GM12891 (cell line): ENCODE measurements at regions not wholly inside any gene's neighbourhood (a gene's known extent, or its start where the extent isn't known, plus 50 kb on each side); places are given as distances from the start of the nearest gene placed in this dataset.

Experiments used
- DNase-seq: peaks from one replicate; pipeline ENCODE4 v3.0.0; 2011; ENCODE audit warnings: low spot score; ENCODE audit not compliant: insufficient read length
- FAIRE-seq: peaks from 2 replicates; lab custom pipeline; 2011; peaks lifted over from hg19 to GRCh38; lab: Jason Lieb, UNC
- PAX5 ChIP-seq: IDR thresholded peaks from 2 replicates; pipeline ENCODE4 v1.6.1; 2011; ENCODE audit warnings: low read length, moderate library complexity, mild to moderate bottlenecking; ENCODE audit not compliant: insufficient read depth, severe bottlenecking
- POLR2A ChIP-seq: IDR thresholded peaks from 2 replicates; pipeline ENCODE4 v1.6.1; 2011; ENCODE audit warnings: low read depth, low read length, control low read depth
- POLR2AphosphoS5 ChIP-seq: IDR thresholded peaks from 2 replicates; pipeline ENCODE4 v1.6.1; 2011; ENCODE audit warnings: low read depth, low read length, control low read depth
- POU2F2 ChIP-seq: IDR thresholded peaks from 2 replicates; pipeline ENCODE4 v1.6.1; 2011; ENCODE audit warnings: low read depth, mild to moderate bottlenecking, control low read depth, low read length, moderate library complexity
- SPI1 ChIP-seq: IDR thresholded peaks from 2 replicates; pipeline ENCODE4 v1.6.1; 2011; ENCODE audit warnings: low read depth, low read length, control low read depth
- TAF1 ChIP-seq: IDR thresholded peaks from 2 replicates; pipeline ENCODE4 v1.6.1; 2011; ENCODE audit warnings: low read depth, low read length, control low read depth

DNA sequence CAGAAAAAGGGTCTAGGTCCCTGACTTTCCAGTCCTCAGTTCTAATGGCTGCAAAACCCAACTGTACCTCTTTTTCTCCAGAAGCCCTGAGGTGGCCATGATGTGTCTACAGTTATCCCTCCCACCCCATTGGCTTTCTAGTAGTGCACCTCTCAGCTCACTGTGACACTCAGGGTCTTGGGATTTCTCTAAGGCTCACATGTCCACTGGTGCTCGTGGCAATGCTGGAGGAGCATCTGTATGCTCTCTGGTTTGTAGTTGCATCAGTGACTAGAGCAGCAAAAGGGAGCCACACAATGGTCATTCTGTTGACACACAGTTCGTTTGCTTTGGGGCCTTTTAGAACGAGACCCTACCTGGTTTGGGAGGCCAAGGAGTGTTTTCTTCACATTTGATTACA, 81.6 kb upstream of the SYT6 start:
- TF ChIP-seq POLR2AphosphoS5, result no peak
- TF ChIP-seq SPI1, result no peak
- TF ChIP-seq TAF1, result no peak
- no peak for TF ChIP-seq PAX5
- no peak for TF ChIP-seq POU2F2
- no peak for TF ChIP-seq POLR2A
- FAIRE-seq (no peak), DNase-seq (no peak)

- FAIRE-seq (no peak), DNase-seq (no peak)
- TF ChIP-seq TAF1, result no peak
- TF ChIP-seq POLR2AphosphoS5, result no peak
- TF ChIP-seq PAX5, result no peak
- no peak for TF ChIP-seq POLR2A
- no peak for TF ChIP-seq POU2F2
- peak; percentile 60 for TF ChIP-seq SPI1
Measured at GRCh38 chr1:114234408-114235124, 80.9 kb upstream of the SYT6 start.

- FAIRE-seq (no peak), DNase-seq (no peak)
- TF ChIP-seq SPI1, result no peak
- TF ChIP-seq POLR2AphosphoS5, result no peak
- TF ChIP-seq TAF1, result no peak
- TF ChIP-seq POU2F2, result no peak
- TF ChIP-seq POLR2A, result no peak
- no peak for TF ChIP-seq PAX5
Measured at GRCh38 chr1:114232691-114233090, 79.0 kb upstream of the SYT6 start.

GRCh38 chr1:114231301-114231700, 77.6 kb upstream of the SYT6 start:
- no peak for TF ChIP-seq POLR2A
- TF ChIP-seq PAX5, result no peak
- TF ChIP-seq POLR2AphosphoS5, result no peak
- TF ChIP-seq TAF1, result no peak
- no peak for TF ChIP-seq POU2F2
- no peak for TF ChIP-seq SPI1
- no peak for DNase-seq
- FAIRE-seq, result no peak

DNA sequence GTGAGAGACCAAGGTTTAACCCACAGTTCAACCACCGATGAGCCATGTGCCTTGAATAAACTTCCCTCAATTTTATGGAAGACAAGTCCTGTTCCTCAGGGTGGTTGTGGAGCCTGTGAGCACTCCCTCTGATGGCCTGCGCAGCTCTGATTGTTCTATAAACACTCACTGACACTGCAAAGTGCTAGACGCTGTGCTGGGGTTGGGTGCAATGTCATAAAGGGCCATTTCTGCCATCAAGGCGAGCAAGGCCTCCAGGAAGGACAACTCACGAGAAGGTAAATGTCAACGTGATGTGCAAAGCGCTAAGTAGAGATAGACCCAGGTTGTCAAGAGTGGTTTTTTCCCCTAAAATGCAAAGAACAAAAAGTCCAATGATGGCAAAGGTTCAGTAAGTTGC, 75.7 kb upstream of the SYT6 start:
- DNase-seq, result no peak

GRCh38 chr1:114227059-114227458, 73.4 kb upstream of the SYT6 start:
- DNase-seq (no peak), FAIRE-seq (no peak)
- TF ChIP-seq TAF1 (no peak), SPI1 (no peak), POU2F2 (no peak), POLR2AphosphoS5 (no peak)

More for the DNA sequence above, 75.7 kb upstream of the SYT6 start:
- no peak for TF ChIP-seq PAX5
- TF ChIP-seq POLR2A, result no peak
- TF ChIP-seq POU2F2, result no peak
- no peak for TF ChIP-seq SPI1
- no peak for TF ChIP-seq TAF1
- no peak for TF ChIP-seq POLR2AphosphoS5
- FAIRE-seq, result no peak

DNA sequence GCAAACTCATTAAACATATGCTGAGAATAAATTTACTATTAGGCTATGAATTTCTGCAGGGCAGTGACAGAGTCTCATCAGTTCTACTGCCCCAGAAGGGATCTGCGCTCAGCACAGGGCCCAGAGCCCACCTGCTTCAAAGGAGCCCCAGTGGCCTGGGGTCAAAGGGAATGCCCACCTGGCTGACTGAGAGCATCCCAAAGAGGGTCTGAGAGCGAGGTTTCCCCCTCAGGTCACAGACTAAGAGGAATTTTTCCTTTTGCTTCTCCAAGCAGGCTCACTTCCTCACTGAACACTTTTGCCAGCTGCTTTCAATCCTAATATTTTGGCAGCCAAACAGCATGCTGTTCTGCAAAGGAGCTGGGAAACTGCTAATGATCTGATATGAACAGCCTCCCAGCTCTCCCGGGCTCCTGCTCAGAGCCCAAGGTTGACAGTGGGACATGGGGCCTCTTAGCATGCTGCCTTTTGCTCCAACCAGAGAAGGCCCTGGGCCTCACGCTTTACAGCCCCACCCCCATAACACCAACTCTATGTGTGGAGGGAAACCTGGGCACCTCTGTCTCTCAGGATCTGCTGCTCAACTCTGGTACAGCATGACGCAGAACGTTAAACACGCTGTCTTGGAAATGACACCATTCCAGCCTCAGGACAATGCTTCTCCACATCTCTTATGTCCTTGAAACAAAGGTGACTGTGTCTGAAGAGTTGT, 70.7 kb upstream of the SYT6 start:
- no peak for FAIRE-seq
- no peak for DNase-seq
- TF ChIP-seq TAF1, result no peak
- TF ChIP-seq POU2F2, result no peak
- no peak for TF ChIP-seq PAX5
- no peak for TF ChIP-seq SPI1
- TF ChIP-seq POLR2A, result no peak
- TF ChIP-seq POLR2AphosphoS5, result no peak

- DNase-seq (no peak), FAIRE-seq (no peak)
Measured at GRCh38 chr1:114222920-114223319, 69.3 kb upstream of the SYT6 start.

DNA sequence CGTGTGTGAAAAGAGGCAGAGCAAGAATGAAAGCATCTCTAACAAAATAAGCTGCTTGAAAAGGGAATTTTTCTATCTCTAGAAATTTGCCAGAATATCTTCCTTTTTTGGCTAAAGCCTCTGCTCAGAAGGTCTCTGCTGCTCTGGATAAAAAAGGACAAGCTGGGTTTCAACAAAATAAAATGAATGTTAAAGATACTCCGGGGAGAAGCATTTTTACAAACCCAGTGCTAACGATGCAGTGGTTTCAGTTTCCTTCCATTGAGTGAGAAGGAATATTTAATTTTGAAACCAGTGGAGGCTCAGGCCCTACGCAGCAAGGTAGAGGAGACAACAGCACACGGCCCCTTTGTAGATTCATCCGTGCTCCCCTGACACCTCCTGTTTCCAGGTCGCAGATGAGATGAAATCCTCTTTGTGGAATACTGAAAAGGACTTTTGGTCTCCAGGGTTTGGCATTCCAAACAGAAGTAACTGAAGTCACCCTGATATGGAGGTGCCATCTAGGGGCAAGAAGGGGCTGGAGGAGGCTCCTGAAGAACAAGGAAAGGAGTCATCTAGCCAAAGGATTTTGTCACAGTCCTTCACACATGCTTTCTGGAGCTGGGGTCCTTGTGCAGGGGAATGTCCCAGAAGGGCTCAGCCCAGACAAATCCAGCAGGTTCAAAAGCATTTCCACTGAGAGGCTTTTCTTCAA, 65.7 kb upstream of the SYT6 start:
- FAIRE-seq, result no peak
- no peak for DNase-seq
- TF ChIP-seq POLR2AphosphoS5 (no peak), PAX5 (no peak), TAF1 (no peak), POU2F2 (no peak), SPI1 (no peak), POLR2A (no peak)

More at GRCh38 chr1:114222920-114223319, 69.3 kb upstream of the SYT6 start:
- no peak for TF ChIP-seq POU2F2
- TF ChIP-seq POLR2A, result no peak
- TF ChIP-seq SPI1, result no peak
